WTC11 (cell line): ENCODE measurements at regions not wholly inside any gene's neighbourhood (a gene's known extent, or its start where the extent isn't known, plus 50 kb on each side); places are given as distances from the start of the nearest gene placed in this dataset.

ENCODE experiments used
- ATAC-seq: fragments of 200-7000 bp; cut with Tn5 transposase; 2 replicates; pipeline ENCODE4 v1.10.0; 2021; ENCODE audit warnings: mild to moderate bottlenecking, moderate library complexity
- CTCF ChIA-PET: fragments of 300-600 bp; sonication (Branson Sonifier 250); formaldehyde crosslinking; loops from one replicate; lab custom pipeline; 2021; ENCODE audit warnings: antibody characterized with exemption; lab: Charles Lee
- POLR2A ChIA-PET: fragments of 350-600 bp; sonication (Branson Sonifier 250); formaldehyde crosslinking; loops from one replicate; lab custom pipeline; 2021; ENCODE audit warnings: antibody characterized with exemption; lab: Charles Lee
- DNase-seq: peaks from one replicate; pipeline ENCODE4 v3.0.0; 2021; ENCODE audit warnings: low spot score
- H3K27ac Mint-ChIP-seq: 2 replicates; pipeline ENCODE4 v1.8.0; 2021; ENCODE audit warnings: mixed read lengths
- H3K27me3 Mint-ChIP-seq: 2 replicates; pipeline ENCODE4 v1.8.0; 2021; ENCODE audit warnings: low read depth, mild to moderate bottlenecking, moderate library complexity, mixed read lengths
- H3K36me3 Mint-ChIP-seq: 2 replicates; pipeline ENCODE4 v1.8.0; 2021; ENCODE audit warnings: mixed read lengths
- H3K4me1 Mint-ChIP-seq: 2 replicates; pipeline ENCODE4 v1.8.0; 2022; ENCODE audit warnings: mixed read lengths
- H3K4me3 Mint-ChIP-seq: 2 replicates; pipeline ENCODE4 v1.8.0; 2021; ENCODE audit warnings: mild to moderate bottlenecking, moderate library complexity, mixed read lengths
- H3K9me3 Mint-ChIP-seq: 2 replicates; pipeline ENCODE4 v1.8.0; 2021; ENCODE audit warnings: mixed read lengths
- CREB1 ChIP-seq: sonication (generic); formaldehyde crosslinking; IDR thresholded peaks from 2 replicates; pipeline ENCODE4 v1.8.0; 2023; ENCODE audit warnings: mild to moderate bottlenecking, missing genetic modification reagents
- CREM ChIP-seq: sonication (generic); formaldehyde crosslinking; IDR thresholded peaks from 2 replicates; pipeline ENCODE4 v1.8.1; 2022; ENCODE audit warnings: mild to moderate bottlenecking, missing genetic modification reagents, moderate library complexity
- ETV6 ChIP-seq: sonication (generic); formaldehyde crosslinking; IDR thresholded peaks from 2 replicates; pipeline ENCODE4 v1.8.1; 2022; ENCODE audit warnings: mild to moderate bottlenecking, missing genetic modification reagents
- NFE2L1 ChIP-seq: sonication (generic); formaldehyde crosslinking; IDR thresholded peaks from 2 replicates; pipeline ENCODE4 v1.8.1; 2023; ENCODE audit warnings: missing genetic modification reagents
- NR1H2 ChIP-seq: sonication (generic); formaldehyde crosslinking; IDR thresholded peaks from 2 replicates; pipeline ENCODE4 v1.9.0; 2021; ENCODE audit warnings: mild to moderate bottlenecking, moderate library complexity, missing genetic modification reagents
- SMAD3 ChIP-seq: sonication (generic); formaldehyde crosslinking; IDR thresholded peaks from 2 replicates; pipeline ENCODE4 v1.8.0; 2022; ENCODE audit warnings: missing genetic modification reagents, mild to moderate bottlenecking, borderline replicate concordance
- TEAD1 ChIP-seq: sonication (generic); formaldehyde crosslinking; IDR thresholded peaks from 2 replicates; pipeline ENCODE4 v1.8.0; 2022; ENCODE audit warnings: mild to moderate bottlenecking, missing genetic modification reagents
- TP53 ChIP-seq: sonication (generic); formaldehyde crosslinking; IDR thresholded peaks from 2 replicates; pipeline ENCODE4 v1.8.1; 2023; ENCODE audit warnings: mild to moderate bottlenecking, missing genetic modification reagents
- ZNF396 ChIP-seq: fragments of 250-450 bp; sonication (Bioruptor Pico); IDR thresholded peaks from 2 replicates; pipeline ENCODE4 v1.8.0; 2021; ENCODE audit warnings: mild to moderate bottlenecking, moderate library complexity, borderline replicate concordance
- ZNF416 ChIP-seq: fragments of 250-450 bp; sonication (Bioruptor Pico); IDR thresholded peaks from 2 replicates; pipeline ENCODE4 v1.9.0; 2021; ENCODE audit warnings: mild to moderate bottlenecking, inconsistent platforms
- ZNF423 ChIP-seq: fragments of 250-450 bp; sonication (Bioruptor Pico); IDR thresholded peaks from 2 replicates; pipeline ENCODE4 v2.1.2; 2022; ENCODE audit warnings: mild to moderate bottlenecking, moderate library complexity
- TF ChIP-seq, protein P1 (sequence below): sonication (generic); formaldehyde crosslinking; IDR thresholded peaks from 2 replicates; pipeline ENCODE4 v1.8.0; 2022; ENCODE audit warnings: mild to moderate bottlenecking, missing genetic modification reagents
- TF ChIP-seq, protein P2 (sequence below): sonication (generic); formaldehyde crosslinking; IDR thresholded peaks from 2 replicates; pipeline ENCODE4 v1.8.1; 2022; ENCODE audit warnings: low read depth, missing genetic modification reagents, borderline replicate concordance
- TF ChIP-seq, protein P3 (sequence below): sonication (generic); formaldehyde crosslinking; IDR thresholded peaks from 2 replicates; pipeline ENCODE4 v1.8.0; 2022; ENCODE audit warnings: missing genetic modification reagents
- TF ChIP-seq, protein P4 (sequence below): sonication (generic); formaldehyde crosslinking; conservative IDR thresholded peaks from 2 replicates; pipeline ENCODE4 v1.8.1; 2023; ENCODE audit warnings: mild to moderate bottlenecking, low read depth, missing genetic modification reagents, moderate library complexity
- TF ChIP-seq, protein P5 (sequence below): sonication (generic); formaldehyde crosslinking; conservative IDR thresholded peaks from 2 replicates; pipeline ENCODE4 v1.8.1; 2022; ENCODE audit warnings: mild to moderate bottlenecking, missing genetic modification reagents
- TF ChIP-seq, protein P6 (sequence below): fragments of 250-450 bp; sonication (Bioruptor Pico); IDR thresholded peaks from 2 replicates; pipeline ENCODE4 v1.9.0; 2021; ENCODE audit warnings: mild to moderate bottlenecking, borderline replicate concordance
- TF ChIP-seq, protein P7 (sequence below): sonication (generic); formaldehyde crosslinking; IDR thresholded peaks from 2 replicates; pipeline ENCODE4 v1.8.0; 2022; ENCODE audit warnings: mild to moderate bottlenecking, missing genetic modification reagents

DNA sequence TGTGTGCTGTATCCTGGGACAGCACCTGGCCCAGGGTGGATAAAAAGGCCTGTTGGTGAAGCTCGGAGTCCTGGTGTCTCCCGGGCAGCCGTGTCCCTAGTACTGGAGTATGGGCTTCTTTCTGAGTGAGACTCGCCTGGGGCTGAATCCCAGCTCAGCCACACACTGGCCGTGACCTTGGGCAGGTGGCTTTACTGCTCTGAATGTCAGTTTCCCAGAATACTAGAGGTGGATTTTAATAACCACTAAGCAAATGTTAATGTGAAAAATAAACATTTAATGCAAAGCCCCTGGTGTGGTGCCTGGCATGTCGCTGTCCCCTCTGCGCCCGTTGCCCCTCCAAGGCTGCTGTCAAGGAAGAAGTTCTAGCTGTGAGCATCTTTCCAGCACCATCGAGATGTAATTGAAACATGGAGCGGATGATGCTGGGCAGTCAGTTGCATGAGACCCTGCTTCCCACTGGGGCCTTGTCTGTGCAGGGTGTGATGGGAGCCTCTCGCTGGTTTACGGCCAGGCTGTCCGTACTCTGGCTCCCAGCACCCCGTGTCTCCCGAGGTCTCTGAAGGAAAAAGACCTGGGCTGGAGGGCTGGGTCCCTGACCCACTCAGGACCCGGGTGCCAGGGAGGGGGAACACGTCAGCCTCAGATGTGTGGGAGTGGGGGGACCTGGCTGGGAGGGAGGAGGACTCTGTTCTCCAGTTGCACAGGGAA is 527.8 kb downstream of the MATN1 start:
- Mint-ChIP-seq H3K4me3 (no peak overlapping the region), H3K4me1 (no peaks in the 10 kb centered on the region), H3K9me3 (peaks cover 6% of the 10 kb centered on the region), H3K27me3 (no peaks in the 10 kb centered on the region), H3K36me3 (peaks cover 5% of the 10 kb centered on the region), H3K27ac (no peak overlapping the region)
- no peak for TF ChIP-seq CREM
- TF ChIP-seq ZNF423 (CRISPR knock-in tag) = no peak
- TF ChIP-seq NR1H2 (CRISPR knock-in tag) = no peak
- TF ChIP-seq, protein P1, sequence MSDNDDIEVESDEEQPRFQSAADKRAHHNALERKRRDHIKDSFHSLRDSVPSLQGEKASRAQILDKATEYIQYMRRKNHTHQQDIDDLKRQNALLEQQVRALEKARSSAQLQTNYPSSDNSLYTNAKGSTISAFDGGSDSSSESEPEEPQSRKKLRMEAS (CRISPR knock-in tag) = no peak
- TF ChIP-seq SMAD3 (CRISPR knock-in tag) = no peak
- TF ChIP-seq TP53 = no peak
- TF ChIP-seq ZNF416 (CRISPR knock-in tag) = no peak
- TF ChIP-seq, protein P2, sequence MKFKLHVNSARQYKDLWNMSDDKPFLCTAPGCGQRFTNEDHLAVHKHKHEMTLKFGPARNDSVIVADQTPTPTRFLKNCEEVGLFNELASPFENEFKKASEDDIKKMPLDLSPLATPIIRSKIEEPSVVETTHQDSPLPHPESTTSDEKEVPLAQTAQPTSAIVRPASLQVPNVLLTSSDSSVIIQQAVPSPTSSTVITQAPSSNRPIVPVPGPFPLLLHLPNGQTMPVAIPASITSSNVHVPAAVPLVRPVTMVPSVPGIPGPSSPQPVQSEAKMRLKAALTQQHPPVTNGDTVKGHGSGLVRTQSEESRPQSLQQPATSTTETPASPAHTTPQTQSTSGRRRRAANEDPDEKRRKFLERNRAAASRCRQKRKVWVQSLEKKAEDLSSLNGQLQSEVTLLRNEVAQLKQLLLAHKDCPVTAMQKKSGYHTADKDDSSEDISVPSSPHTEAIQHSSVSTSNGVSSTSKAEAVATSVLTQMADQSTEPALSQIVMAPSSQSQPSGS = no peak
- TF ChIP-seq ZNF396 (CRISPR knock-in tag) = no peak
- TF ChIP-seq NFE2L1 (CRISPR knock-in tag) = no peak
- TF ChIP-seq, protein P3, sequence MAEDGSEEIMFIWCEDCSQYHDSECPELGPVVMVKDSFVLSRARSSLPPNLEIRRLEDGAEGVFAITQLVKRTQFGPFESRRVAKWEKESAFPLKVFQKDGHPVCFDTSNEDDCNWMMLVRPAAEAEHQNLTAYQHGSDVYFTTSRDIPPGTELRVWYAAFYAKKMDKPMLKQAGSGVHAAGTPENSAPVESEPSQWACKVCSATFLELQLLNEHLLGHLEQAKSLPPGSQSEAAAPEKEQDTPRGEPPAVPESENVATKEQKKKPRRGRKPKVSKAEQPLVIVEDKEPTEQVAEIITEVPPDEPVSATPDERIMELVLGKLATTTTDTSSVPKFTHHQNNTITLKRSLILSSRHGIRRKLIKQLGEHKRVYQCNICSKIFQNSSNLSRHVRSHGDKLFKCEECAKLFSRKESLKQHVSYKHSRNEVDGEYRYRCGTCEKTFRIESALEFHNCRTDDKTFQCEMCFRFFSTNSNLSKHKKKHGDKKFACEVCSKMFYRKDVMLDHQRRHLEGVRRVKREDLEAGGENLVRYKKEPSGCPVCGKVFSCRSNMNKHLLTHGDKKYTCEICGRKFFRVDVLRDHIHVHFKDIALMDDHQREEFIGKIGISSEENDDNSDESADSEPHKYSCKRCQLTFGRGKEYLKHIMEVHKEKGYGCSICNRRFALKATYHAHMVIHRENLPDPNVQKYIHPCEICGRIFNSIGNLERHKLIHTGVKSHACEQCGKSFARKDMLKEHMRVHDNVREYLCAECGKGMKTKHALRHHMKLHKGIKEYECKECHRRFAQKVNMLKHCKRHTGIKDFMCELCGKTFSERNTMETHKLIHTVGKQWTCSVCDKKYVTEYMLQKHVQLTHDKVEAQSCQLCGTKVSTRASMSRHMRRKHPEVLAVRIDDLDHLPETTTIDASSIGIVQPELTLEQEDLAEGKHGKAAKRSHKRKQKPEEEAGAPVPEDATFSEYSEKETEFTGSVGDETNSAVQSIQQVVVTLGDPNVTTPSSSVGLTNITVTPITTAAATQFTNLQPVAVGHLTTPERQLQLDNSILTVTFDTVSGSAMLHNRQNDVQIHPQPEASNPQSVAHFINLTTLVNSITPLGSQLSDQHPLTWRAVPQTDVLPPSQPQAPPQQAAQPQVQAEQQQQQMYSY (CRISPR knock-in tag) = no peak
- TF ChIP-seq, protein P4, sequence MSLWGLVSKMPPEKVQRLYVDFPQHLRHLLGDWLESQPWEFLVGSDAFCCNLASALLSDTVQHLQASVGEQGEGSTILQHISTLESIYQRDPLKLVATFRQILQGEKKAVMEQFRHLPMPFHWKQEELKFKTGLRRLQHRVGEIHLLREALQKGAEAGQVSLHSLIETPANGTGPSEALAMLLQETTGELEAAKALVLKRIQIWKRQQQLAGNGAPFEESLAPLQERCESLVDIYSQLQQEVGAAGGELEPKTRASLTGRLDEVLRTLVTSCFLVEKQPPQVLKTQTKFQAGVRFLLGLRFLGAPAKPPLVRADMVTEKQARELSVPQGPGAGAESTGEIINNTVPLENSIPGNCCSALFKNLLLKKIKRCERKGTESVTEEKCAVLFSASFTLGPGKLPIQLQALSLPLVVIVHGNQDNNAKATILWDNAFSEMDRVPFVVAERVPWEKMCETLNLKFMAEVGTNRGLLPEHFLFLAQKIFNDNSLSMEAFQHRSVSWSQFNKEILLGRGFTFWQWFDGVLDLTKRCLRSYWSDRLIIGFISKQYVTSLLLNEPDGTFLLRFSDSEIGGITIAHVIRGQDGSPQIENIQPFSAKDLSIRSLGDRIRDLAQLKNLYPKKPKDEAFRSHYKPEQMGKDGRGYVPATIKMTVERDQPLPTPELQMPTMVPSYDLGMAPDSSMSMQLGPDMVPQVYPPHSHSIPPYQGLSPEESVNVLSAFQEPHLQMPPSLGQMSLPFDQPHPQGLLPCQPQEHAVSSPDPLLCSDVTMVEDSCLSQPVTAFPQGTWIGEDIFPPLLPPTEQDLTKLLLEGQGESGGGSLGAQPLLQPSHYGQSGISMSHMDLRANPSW = no peak
- TF ChIP-seq, protein P5, sequence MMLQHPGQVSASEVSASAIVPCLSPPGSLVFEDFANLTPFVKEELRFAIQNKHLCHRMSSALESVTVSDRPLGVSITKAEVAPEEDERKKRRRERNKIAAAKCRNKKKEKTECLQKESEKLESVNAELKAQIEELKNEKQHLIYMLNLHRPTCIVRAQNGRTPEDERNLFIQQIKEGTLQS = no peak
- TF ChIP-seq TEAD1 (CRISPR knock-in tag) = no peak
- TF ChIP-seq, protein P6, sequence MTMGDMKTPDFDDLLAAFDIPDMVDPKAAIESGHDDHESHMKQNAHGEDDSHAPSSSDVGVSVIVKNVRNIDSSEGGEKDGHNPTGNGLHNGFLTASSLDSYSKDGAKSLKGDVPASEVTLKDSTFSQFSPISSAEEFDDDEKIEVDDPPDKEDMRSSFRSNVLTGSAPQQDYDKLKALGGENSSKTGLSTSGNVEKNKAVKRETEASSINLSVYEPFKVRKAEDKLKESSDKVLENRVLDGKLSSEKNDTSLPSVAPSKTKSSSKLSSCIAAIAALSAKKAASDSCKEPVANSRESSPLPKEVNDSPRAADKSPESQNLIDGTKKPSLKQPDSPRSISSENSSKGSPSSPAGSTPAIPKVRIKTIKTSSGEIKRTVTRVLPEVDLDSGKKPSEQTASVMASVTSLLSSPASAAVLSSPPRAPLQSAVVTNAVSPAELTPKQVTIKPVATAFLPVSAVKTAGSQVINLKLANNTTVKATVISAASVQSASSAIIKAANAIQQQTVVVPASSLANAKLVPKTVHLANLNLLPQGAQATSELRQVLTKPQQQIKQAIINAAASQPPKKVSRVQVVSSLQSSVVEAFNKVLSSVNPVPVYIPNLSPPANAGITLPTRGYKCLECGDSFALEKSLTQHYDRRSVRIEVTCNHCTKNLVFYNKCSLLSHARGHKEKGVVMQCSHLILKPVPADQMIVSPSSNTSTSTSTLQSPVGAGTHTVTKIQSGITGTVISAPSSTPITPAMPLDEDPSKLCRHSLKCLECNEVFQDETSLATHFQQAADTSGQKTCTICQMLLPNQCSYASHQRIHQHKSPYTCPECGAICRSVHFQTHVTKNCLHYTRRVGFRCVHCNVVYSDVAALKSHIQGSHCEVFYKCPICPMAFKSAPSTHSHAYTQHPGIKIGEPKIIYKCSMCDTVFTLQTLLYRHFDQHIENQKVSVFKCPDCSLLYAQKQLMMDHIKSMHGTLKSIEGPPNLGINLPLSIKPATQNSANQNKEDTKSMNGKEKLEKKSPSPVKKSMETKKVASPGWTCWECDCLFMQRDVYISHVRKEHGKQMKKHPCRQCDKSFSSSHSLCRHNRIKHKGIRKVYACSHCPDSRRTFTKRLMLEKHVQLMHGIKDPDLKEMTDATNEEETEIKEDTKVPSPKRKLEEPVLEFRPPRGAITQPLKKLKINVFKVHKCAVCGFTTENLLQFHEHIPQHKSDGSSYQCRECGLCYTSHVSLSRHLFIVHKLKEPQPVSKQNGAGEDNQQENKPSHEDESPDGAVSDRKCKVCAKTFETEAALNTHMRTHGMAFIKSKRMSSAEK (CRISPR knock-in tag) = no peak
- no peak for TF ChIP-seq ETV6 (CRISPR knock-in tag)
- TF ChIP-seq CREB1 (CRISPR knock-in tag) = no peak
- TF ChIP-seq, protein P7, sequence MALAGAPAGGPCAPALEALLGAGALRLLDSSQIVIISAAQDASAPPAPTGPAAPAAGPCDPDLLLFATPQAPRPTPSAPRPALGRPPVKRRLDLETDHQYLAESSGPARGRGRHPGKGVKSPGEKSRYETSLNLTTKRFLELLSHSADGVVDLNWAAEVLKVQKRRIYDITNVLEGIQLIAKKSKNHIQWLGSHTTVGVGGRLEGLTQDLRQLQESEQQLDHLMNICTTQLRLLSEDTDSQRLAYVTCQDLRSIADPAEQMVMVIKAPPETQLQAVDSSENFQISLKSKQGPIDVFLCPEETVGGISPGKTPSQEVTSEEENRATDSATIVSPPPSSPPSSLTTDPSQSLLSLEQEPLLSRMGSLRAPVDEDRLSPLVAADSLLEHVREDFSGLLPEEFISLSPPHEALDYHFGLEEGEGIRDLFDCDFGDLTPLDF = no peak
- CTCF ChIA-PET = no interaction called here
- POLR2A ChIA-PET = no interaction called here
- ATAC-seq (no peak), DNase-seq (no peak)
